Hypothalamus (tissue), 51 donors: ENCODE measurements at regions not wholly inside any gene's neighbourhood (a gene's known extent, or its start where the extent isn't known, plus 50 kb on each side); places are given as distances from the start of the nearest gene placed in this dataset.

Source experiments
- DNase-seq, 51 donors: peaks; one replicate each; lab custom pipeline; 2025; lab: John Stamatoyannopoulos, UW

DNA sequence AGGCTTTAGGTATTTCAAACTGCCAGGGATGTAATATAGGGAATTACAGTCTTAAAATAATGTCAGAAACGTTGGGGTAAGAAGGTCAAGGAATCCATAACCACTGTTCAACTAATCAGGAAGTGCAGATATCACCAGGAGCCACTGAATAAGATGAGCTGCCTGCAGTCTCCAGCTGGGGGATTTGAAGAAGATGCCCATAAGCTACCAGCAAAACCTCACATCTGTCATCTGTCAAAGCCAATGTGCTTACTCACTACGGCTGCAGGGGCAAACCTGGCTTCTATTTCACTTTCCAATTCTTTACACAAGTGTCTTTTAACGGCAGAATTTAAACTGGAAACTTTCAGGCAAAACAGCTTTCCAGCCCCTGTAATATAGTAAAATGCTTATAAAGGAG is 1410.1 kb upstream of the ATXN8OS start:
- no peak for DNase-seq

DNA sequence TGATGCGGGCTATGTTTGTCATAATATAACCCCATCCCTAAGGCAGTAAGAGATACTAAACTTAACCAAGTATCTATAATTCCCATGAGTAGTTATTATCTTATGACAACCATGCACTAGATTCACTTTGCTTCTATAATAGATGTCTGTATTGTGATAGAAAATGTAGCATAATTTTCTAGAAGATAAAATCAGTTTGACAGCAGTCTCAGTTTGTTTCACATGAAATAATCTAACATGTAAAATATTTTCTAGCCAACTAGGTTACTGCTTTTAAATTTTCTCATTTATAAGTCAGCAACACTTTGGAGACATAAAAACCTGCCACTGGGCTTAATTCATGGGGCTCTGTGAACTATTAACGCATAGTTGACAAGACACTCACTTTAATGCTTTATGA is 1410.7 kb upstream of the ATXN8OS start:
- DNase-seq = no peak

DNA sequence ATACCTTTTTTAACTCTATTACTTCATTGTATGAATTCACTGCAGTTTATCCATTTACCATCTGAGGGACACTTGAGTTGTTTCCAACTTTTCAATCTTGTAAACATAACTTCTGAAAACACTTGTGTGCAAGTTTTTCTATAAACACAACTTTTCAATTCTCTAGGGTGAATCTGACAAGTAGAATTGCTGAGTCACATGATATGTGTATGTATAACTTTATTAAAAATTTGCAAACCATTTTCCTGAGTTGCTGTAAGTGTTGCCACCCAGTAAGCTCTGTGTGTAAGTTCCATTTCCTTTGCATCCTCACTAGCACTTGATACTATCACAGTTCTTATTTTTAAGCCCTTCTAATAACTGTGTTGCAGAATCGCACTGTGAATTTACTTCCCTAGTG is 1415.6 kb upstream of the ATXN8OS start:
- no peak for DNase-seq

DNA sequence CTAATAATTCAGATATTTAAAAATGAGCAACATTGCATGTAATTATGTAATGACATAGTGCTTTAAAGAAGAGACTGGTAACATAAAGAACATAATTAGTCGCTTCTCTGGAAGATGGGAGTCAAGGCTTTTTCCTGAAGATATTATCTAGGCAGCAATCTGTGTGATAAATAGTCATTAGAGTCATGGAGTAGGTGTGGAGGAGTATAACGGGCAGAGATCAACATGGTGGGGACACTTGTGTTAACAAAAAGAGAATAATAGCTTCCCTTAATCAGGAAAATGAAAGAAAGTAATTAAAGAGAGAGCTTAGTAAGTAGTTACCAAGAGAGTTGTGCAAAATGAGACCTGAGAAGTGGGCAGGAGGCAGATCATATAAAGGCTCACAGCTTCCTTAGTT is 1417.1 kb upstream of the ATXN8OS start:
- DNase-seq = no peak

DNA sequence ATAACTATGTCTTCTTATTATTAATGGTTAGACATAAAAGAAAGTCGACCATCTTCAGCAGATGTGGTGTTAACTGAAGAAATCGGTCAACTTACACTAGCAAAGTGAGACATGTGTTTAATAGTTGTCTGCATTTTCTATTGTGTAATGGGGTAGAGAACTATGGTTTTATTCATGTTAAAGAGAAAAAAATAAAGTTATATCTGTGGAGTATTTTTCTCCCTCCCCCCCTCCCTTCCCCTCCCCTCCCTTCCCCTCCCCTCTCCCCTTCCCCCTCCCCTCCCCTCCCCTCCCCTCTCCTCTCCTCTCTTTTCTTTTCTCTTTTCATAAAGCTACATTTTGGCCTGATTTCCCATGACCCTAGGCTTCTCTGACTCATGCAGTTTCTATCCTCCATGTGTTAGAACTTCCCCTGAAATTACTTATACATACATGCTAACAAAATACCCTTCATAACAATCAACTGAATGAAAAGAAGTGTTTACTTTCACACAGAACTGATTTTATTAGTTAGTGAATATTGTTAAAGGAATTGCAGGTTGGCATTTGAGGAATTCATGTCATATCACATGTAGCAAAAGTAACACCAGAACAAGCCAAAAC is 1431.0 kb upstream of the ATXN8OS start:
- DNase-seq = no peak

DNA sequence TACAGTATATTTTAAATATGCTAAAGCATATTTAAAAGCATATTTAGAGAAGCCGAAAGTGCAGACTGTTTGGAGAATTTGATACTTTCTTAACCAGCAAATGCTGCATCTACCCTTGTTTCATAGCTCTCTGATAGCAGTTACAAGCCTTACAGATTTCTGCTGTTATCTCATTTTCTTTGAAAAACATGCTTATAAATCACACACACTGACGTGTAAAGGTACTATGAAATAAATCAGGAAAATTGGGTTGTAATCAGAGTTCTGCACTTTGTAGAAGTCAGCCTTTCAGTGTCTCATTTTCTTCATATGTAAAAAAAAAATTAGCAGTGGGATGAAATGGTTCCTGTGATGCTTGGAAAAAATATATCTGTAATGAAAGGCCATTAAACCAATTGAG is 1432.4 kb upstream of the ATXN8OS start:
- DNase-seq = no peak

DNA sequence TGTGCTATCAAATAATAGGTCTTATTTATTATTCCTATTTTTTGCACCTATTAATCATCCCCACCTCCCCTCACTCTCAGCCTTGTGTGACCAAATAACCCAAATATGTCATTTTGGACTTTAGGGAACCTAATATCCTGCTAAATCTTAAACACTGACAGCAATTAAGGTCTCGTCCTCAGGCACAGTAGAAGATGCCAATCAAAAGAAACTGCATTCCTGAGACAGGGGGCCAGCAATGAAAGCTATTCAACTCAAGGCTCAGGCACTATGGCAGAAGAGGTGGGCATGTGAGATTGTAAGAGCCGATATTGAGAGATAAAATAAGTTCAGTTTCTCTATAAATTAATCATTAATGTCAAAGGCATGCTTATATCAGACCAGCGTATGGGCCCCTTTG is 1437.7 kb upstream of the PCDH9 start:
- no peak for DNase-seq

DNA sequence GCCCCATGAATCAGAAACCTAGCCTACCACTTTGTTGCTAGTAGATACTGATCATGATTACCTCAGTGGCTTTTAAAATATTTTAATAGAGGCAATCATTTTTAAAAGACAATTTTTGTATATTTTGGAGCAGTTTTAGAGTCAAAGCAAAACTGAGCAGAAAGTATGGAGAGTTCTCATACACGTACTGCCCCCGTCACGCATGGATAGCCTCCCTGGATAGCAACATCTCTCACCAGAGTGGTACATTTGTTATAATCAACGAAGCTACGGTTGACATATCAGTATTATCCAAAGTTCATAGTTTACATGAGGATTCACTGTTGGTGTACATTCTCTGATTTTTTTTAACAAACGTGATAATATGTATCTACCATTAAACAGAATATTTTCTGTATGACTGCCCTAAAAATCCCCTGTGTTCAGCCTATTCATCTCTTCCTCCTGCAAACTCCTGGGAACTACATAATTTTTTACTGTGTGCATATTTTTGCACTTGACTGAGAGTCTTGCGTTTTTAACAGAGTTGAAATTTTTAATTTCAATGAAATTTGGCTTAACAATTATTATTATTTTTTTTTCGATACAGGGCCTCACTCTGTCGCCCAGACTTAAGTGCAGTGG is 1436.8 kb upstream of the PCDH9 start:
- no peak for DNase-seq

DNA sequence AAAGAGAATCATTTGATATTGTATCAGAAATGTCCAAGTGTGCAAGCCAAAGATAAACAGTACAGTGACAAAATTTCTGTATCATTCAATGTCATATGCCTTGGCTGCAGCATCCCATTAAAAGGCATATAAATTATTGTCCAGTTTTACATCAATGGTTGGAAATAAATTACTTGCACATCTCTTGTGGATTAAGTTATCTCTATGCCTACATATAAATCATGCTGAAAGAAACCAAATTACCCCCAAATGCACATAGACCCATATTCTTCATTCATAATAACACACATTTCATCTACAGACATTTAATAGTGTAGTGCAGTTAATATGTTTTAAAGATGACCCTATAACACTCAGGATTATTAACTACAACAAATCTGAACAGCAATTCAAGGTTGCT is 1415.7 kb upstream of the PCDH9 start:
- DNase-seq = no peak

DNA sequence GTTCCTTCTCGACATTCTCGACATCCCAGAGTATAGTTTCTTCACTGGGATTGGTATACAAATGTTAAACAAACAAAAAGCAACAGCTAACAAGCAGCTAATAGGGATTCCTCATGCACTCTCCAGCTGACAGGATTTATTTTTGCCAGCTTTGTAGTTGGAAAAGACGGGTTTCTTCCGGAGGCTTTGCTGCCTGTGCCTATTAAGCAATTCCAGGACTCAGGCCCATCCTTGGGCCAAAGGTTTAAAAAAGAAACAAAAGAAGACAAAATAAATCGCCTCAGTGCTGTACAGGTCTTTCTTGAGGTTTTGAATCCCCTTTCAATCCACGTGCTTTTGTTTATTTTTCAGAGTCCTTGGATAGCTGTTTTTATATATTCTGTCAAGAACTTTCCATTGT is 1414.5 kb upstream of the PCDH9 start:
- no peak for DNase-seq

DNA sequence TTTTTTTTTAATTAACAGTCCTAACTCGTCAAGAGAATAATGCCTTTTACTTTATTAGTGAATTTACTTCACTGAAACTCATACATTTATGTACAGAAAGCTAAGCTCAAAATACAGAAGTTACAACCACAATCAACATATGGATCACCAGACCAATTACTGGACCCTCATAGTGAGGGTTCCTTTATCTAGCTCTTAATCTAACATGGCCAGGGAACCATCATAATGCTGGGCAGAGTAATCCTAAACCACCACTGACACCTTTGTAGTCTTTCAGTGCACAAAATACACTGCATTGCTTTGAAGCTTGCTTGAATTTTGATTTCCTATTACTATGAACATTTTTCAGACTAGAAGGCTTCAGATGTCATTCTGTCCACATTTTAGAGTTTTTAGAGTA is 1406.6 kb upstream of the PCDH9 start:
- no peak for DNase-seq

DNA sequence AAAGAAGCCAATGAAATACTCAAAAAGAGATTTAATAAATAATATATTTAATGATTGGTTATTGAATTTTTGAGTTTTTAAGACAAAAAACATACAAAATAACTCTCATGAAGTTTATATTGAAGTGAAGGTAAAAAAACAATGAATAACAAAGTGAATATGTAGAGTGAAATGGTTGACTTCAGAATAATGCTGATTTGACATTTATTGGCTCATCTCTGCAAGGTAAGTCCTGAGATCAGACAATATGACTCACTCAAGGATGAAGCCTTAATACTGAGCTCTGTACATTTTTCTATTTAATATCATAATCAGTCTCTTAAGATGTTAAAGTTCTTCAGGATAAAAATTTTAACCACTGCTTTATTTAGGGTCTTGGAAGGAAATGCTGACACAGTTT is 1398.9 kb upstream of the PCDH9 start:
- DNase-seq = no peak

DNA sequence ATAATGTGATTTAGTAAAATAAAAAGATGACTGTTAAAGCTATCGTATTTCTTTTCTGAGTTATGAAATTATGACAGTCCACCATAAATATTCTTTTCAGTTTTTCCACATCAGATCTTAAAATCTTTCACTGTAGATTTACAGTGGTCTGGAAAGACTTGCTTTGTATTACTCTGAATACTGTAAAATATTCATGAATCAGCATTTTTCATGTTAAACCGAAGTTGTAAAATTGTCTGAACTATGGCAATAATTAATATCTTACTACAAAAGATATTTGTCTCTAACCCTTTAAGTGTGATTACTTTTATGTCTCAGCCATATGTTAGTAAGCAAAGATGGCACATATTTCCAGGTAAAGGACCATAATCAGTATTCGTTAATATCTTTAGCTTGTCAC is 1397.2 kb upstream of the PCDH9 start:
- DNase-seq = no peak

DNA sequence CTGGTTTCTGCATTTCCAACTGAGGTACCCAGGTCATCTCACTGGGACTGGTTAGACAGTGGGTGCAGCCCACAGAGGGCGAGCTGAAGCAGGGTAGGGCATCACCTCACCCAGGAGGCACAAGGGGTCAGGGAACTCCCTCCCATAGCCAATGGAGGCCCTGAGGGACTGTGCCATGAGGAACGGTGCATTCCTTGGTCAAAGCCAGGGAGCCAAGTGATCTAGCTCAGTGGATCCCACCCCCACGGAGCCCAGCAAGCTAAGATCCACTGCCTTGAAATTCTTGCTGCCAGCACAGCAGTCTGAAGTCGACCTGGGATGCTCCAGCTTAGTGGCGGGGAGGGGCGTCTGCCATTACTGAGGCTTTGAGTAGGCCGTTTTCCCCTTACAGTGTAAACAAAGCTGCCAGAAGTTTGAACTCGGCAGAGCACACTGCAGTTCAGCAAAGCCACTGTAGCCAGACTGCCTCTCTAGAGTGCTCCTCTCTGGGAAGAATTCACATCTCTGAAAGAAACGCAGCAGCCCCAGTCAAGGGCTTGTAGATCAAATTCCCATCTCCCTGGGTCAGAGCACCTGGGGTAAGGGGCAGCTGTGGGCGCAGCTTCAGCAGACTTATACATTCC is 1386.6 kb upstream of the PCDH9 start:
- no peak for DNase-seq

DNA sequence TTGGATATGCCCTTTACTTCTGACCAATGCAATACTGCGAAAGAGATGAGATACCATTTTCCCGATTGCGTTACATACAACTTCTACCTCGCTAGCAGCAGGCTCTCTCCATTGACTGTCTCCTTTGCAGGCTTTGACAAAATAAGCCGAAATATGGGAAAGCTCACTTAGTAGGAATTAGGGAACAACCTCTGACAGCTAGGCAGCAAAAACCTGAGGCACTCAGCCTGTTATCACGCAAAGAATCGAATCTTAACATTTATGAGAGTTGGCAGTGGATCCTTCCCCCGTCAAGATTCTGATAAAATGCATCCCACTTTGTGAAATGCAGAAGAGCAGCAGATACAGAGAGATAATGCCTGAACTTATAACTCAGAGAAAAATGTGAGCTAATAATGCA is 1379.5 kb upstream of the PCDH9 start:
- DNase-seq = no peak

DNA sequence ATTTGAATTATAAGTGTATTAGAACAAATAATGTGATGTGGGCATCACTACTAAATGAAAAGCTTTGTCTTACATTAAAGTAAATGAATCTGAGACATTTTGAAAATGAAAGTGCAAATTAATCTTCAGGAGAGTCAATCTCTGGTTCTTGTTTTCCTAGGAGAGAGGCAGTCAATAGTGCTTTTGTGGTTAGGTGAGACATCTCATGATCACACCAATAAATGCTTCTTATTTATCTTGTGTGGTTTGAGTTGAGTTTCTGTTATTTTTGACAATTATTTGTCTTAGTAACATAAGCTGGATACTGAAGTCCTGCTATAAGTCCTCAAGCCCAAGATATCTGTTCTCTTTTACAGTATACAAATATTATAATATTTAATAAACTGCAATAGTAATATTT is 1378.0 kb upstream of the PCDH9 start:
- no peak for DNase-seq

DNA sequence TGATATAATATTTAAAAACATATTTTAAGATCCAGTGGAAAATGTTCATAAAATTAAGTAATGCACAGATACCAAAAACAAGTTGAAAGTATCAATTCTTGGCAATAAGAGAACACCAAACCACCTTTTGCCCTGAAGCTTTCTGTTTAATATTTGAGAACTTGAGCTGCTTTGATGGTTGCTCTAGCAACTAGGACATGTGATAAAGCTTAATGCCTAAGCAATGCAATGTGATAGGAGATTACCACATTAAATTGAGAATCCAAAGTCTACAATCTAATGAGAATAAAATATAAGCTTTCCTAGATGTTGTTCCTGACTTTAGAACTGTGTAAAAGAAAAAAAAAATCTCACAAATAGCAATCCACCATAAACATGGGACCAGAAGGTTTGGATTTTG is 1367.5 kb upstream of the PCDH9 start:
- DNase-seq = no peak

DNA sequence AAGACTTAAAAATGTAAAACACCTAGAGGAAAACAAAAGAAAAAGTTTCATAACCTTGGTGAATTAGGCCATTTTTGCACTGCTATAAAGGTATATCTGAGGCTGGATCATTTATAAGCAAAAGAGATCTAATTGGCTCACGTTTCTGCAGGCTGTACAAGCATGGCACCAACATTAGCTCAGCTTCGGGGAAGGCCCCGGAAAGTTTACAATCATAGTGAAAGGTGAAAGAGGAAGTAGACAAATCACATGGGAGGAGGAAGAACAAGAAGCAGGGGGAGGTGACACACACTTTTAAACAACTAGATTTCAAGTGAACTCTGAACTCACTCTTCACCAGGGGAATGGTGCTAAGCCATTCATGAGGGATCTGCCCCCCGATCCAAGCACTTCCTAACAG is 1358.5 kb upstream of the PCDH9 start:
- no peak for DNase-seq

DNA sequence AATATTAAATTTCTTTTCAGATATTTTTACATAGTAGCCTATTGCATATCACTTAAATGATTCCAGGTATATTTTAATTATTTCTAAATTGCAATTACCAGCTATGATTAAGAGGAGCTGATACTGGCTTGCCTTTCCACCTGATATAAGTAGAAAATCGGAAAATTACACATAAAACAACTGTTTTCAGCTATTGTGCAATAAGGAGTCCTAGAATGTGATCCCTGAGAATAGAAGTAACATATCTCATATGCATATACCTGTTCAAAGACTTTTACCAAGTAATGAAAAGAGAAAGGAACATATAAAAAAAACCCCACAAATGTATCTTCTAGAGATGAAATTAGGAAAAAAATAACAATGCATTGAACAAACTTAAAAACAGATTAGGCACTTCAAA is 1354.6 kb upstream of the PCDH9 start:
- DNase-seq = no peak

DNA sequence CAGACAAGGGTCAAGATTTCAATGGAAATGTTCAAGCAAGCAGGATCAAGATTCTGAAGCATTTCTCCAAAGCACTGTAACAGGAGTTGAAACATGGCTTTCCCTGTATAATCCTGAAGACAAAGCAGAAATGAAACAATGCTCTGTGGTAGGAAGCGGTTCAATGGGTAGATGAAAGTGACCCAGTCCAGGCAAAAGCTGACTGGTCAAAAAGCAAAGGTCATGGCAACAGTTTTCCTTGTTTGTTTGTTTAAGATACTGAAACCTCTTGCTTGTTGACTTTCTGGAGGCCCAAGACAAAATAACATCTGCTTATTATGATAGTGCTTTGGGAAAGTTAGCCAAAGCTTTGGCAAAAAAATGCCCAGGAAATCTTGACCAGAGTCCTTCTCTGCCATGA is 1343.9 kb upstream of the PCDH9 start:
- DNase-seq = no peak

DNA sequence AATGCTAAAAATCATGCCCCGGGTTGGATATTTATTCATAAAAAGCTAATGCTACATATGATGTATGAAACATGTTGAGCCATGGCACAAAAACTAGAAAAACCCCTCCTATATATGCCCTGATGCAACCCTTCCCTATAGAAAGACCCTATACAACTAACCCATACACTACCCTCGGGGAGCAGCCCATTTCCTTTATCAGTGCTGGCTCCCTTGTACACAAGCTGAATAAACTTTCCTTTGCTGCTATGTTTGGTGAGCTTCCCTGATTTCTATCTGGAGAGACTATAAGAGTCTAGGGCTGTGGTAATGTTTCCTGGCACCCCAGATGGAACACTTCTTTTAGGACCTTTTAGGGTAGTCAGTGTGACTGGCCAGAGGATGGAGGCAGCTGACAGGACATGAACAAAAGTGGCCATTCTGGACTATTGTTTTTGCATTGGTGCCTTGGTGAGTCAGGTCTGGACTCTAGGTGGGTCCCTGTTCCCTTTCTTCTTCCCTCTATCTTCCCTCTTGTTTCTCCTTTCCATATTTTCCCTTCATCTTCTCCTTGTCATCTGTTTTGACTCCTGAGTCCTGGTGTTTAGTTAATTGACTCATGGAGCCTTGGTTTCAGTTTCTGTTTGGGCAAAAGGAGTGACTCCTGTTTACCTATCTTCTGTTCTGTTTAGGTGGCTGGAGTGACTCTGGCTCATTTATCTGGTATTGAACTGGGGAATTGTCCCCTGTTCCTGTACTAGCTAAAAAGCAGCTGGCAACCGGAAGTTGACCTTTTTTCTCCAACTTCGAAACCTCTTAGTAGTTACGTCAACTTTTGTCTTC is 1321.8 kb upstream of the PCDH9 start:
- no peak for DNase-seq

DNA sequence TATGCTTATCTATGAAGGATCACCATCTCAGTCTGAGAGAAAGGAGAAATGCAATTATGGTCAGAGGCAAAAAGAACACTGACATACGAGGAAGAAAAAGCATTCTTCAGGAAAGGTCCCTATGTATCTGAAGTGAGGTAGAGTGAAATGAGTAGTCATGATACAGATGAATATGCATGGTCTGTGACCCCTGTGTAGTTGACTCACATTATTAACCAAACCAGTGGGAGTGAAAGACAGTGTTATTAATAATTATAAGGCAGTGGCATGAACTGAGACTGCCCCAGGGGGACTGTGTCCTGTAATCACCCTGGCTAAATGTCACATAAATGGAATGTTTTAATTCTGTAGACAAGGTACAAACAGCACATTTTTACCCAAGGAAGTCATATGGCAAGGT is 1320.2 kb upstream of the PCDH9 start:
- DNase-seq = no peak
